Endothelial cell of hepatic sinusoid (primary cell): ENCODE measurements at regions not wholly inside any gene's neighbourhood (a gene's known extent, or its start where the extent isn't known, plus 50 kb on each side); places are given as distances from the start of the nearest gene placed in this dataset.
"Not testable (repeated sequence)": the region's sequence is repeated elsewhere in the genome, so short reads cannot be mapped to it uniquely, and the experiment has no call there.

Experiments used
- in situ Hi-C: cut with HindIII; loops from 2 replicates; pipeline ENCODE4 v1.10.0; 2017; ENCODE audit warnings: low sequenced_read_pairs

GRCh38 chr5:99621772-99622681 lies 693.2 kb upstream of the CHD1 start:
- in situ Hi-C loops: no loop called here

- in situ Hi-C loops: no loop called here
These were observed 688.5 kb upstream of the CHD1 start for GRCh38 chr5:99617335-99617734.

- in situ Hi-C loops: no loop called here
These were observed 686.1 kb upstream of the CHD1 start for GRCh38 chr5:99614888-99615287.

DNA sequence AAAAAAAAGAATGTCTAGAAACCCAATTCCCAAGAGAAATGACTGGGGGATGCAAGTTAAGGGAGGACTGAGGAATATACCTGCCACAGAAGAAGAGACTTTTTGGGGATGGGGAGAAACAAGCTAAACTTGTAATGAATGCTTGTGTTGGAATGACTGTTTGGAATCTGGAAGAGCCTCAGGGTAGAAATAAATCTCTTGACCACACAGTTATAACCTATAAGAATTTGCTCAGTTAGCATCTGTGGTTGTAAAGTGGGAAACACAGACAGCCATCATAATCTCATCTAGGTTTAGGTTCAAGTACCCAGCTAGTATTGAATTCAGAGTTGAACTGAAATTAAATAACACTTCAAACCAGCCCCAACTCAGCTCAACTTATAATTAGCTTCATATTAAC lies 678.3 kb upstream of the CHD1 start:
- in situ Hi-C loops: no loop called here

GRCh38 chr5:99605904-99606303 lies 677.1 kb upstream of the CHD1 start:
- in situ Hi-C loops: no loop called here

DNA sequence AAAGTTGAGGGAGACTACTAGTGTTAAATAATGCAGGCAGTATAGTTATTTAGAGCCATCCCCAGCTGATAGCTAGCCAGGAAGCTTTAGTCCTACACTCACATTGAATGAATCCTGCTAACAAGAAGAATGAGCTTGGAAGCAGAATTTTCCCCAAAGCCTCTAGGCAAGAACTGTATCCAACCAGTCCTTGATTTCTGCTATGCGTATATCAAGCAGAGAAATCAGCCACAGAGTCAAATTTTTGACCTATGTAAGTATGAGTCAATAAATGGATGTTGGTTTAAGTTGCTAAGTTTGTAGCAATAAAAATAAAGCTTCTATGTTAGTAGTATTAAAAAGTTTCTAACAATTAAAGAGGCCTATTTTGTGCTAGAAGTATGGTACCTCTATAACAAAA lies 672.1 kb upstream of the CHD1 start:
- in situ Hi-C loops: no loop called here

DNA sequence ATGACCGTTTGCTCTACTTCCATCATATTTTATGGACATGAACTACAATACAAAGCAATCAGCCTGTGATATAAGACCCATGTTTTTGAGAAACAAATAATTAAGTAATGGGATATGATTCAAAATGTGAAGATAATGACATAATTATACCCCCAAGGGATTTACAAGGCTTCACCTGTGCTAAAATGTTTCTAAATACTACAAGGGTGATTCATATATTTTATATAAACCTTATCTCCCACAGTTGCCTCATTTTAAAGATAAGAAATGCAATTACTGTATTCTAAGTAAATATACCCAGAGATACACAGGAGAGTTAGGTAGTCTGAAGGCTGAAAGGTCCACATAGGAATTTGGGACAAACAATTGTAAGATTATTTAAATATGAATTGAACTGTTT lies 662.0 kb upstream of the CHD1 start:
- in situ Hi-C loops: no loop called here

GRCh38 chr5:99589424-99589823 lies 660.6 kb upstream of the CHD1 start:
- in situ Hi-C loops: no loop called here

DNA sequence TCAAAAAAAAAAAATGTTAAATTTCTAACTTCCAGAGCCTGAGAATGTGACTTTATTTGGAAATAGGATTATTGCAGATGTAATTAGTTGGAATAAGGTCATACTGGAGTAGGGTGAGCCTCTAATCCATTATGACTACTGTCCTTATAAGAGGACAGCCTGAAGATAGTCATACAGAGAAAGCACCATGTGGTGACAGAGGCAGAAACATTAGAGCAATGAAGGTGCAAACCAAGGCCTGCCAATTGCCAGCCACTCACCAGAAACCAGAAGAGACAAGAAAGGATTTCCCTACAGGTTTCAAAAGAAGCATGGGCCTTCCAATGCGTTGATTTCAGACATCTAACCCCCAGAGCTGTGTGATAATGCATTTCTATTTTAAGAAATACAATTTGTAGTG lies 659.2 kb upstream of the CHD1 start:
- in situ Hi-C loops: no loop called here

GRCh38 chr5:99586878-99587277 lies 658.1 kb upstream of the CHD1 start:
- in situ Hi-C loops: no loop called here

DNA sequence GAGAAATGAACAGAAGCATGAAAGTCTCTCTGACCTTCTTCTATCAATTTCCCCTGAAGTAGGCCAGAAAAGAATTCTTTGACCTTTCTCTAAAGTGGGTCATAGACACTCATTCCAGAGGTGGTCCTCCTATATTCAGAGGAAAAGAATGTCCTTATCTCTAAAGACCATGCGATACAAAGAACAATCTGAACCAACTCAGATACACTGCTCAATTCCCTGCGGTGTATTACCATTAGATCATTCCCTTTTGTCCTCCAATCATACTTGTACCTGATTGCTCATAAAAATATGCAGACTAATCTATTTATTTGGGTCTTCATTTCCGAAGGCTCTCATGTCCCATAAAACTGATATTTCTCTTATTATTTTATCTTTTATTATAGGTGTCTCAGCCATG lies 652.4 kb upstream of the CHD1 start:
- in situ Hi-C loops: not testable (repeated sequence)

- in situ Hi-C loops: not testable (repeated sequence)
These were observed 634.3 kb upstream of the CHD1 start for GRCh38 chr5:99562937-99563627.

GRCh38 chr5:99553211-99553810 lies 624.5 kb upstream of the CHD1 start:
- in situ Hi-C loops: no loop called here

- in situ Hi-C loops: no loop called here
These were observed 615.5 kb upstream of the CHD1 start for GRCh38 chr5:99544356-99544755.

- in situ Hi-C loops: no loop called here
These were observed 615.0 kb upstream of the CHD1 start for GRCh38 chr5:99543841-99544240.

DNA sequence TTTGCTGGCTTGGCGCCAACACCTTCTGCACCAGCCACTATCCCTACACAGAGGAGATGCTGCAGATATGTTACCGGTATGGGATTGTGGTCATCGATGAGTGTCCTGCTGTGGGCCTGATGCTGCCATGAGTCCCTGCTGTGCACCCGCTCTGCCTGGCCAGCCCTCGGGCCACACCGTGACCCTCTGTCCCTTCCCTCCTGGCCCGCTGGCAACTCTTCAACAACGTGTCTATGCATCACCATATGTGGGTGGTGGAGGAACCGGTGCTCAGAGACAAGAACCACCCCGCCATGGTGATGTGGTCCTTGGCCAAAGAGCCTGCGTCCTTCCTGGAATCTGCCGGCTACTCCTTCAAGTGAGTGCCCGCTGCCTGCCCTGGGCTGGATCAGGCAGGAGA lies 605.4 kb upstream of the CHD1 start:
- in situ Hi-C loops: not testable (repeated sequence)

GRCh38 chr5:99521666-99522065 lies 592.9 kb upstream of the CHD1 start:
- in situ Hi-C loops: not testable (repeated sequence)

DNA sequence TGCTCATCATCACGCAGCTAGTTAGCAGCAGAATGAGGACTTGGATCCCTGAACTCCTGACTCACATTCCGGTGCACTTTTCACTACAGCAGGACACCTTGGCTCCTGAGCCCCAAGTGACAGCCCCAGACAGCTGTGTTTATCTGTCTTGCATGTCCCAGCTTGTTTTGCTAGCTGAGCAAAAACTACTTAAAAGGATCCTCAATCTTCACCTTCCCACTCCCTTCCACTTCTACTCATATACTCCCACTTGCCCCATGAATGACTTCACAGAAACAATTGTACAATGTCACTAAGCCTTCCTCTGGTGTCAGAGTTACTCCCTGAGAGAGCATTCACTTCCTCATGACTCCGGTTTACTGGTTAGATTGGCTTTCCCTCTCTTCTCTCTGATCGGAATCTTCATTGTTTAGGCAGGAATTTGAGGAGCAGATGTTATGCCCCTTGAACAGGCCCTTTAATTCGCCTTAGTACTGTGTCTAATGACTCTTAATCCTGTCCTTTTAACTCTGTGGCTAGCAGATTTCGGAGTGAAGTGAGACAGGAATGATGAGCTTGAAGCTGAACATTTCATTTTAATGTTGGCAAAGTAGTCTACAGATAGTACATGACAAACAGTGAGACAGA lies 587.2 kb upstream of the CHD1 start:
- in situ Hi-C loops: not testable (repeated sequence)

GRCh38 chr5:99510237-99510866 lies 581.5 kb upstream of the CHD1 start:
- in situ Hi-C loops: not testable (repeated sequence)

DNA sequence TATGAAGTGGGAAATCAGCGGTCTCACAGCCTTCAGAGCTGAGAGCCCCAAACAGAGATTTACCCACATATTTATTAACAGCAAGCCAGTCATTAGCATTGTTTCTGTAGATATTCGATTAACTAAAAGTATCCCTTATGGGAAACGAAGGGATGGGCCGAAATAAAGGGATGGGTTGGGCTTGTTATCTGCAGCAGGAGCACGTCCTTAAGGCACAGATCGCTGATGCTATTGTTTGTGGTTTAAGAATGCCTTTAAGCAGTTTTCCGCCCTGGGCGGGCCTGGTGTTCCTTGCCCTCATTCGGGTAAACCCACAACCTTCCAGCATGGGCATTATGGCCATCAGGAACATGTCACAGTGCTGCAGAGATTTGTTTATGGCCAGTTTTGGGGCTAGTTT lies 580.3 kb upstream of the CHD1 start:
- in situ Hi-C loops: not testable (repeated sequence)

DNA sequence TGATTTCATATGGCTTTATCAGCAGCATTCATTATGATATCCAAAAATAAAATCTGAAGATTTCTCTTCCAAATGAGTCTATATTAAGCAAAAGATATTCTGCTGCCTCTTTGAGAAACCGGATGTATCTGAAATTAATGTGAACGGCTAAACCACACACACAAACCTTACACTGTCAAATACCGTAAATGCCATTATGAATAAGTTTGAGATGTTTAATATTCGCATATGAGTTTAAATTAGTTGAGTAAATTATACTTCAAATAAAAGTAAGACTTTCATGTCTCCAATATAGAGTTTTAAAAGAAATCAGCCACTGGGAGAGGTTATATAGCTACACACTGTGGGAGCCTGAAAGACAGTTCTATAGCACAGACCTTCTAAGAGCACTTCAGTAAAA lies 566.6 kb upstream of the CHD1 start:
- in situ Hi-C loops: not testable (repeated sequence)
